H9 (cell line): ENCODE measurements at regions not wholly inside any gene's neighbourhood (a gene's known extent, or its start where the extent isn't known, plus 50 kb on each side); places are given as distances from the start of the nearest gene placed in this dataset.

Experiments used
- DNase-seq: peaks from one replicate; pipeline ENCODE4 v3.0.0-alpha.2; 2017
- H2AFZ ChIP-seq: one replicate; pipeline ENCODE4 v1.6.1; 2013; ENCODE audit warnings: mild to moderate bottlenecking, low read length, control low read depth, moderate library complexity
- H2AK5ac ChIP-seq: 2 replicates; pipeline ENCODE4 v1.6.1; 2013; ENCODE audit warnings: low read length, control low read depth, mixed read lengths; ENCODE audit not compliant: insufficient read length
- H2BK120ac ChIP-seq: one replicate; pipeline ENCODE4 v1.6.1; 2013; ENCODE audit warnings: low read depth, mild to moderate bottlenecking, low read length, control low read depth, inconsistent platforms; ENCODE audit not compliant: poor library complexity, severe bottlenecking
- H2BK12ac ChIP-seq: 2 replicates; pipeline ENCODE4 v1.6.1; 2013; ENCODE audit warnings: low read length, control low read depth, mixed read lengths, low read depth; ENCODE audit not compliant: insufficient read length
- H2BK15ac ChIP-seq: 2 replicates; pipeline ENCODE4 v1.6.1; 2013; ENCODE audit warnings: low read depth, low read length, control low read depth
- H2BK20ac ChIP-seq: one replicate; pipeline ENCODE4 v1.6.1; 2013; ENCODE audit warnings: low read depth, mild to moderate bottlenecking, low read length, control low read depth, inconsistent platforms; ENCODE audit not compliant: poor library complexity, severe bottlenecking
- H2BK5ac ChIP-seq: 2 replicates; pipeline ENCODE4 v1.6.1; 2013; ENCODE audit warnings: low read length, control low read depth, mixed read lengths; ENCODE audit not compliant: insufficient read length
- H3K14ac ChIP-seq: 2 replicates; pipeline ENCODE4 v1.6.1; 2013; ENCODE audit warnings: low read length, control low read depth; ENCODE audit not compliant: insufficient read depth
- H3K18ac ChIP-seq: 2 replicates; pipeline ENCODE4 v1.6.1; 2013; ENCODE audit warnings: low read depth, mild to moderate bottlenecking, mixed read lengths, low read length, control low read depth; ENCODE audit not compliant: insufficient read length
- H3K23ac ChIP-seq: 2 replicates; pipeline ENCODE4 v1.6.1; 2013; ENCODE audit warnings: low read length, control low read depth, mixed read lengths, low read depth; ENCODE audit not compliant: insufficient read length
- H3K23me2 ChIP-seq: 2 replicates; pipeline ENCODE4 v1.6.1; 2013; ENCODE audit warnings: low read depth, mild to moderate bottlenecking, mixed read lengths, low read length, control low read depth; ENCODE audit not compliant: insufficient read length, poor library complexity, severe bottlenecking
- H3K27ac ChIP-seq: 2 replicates; pipeline ENCODE4 v1.5.1; 2013; ENCODE audit warnings: low read length, control low read depth, mixed read lengths, low read depth; ENCODE audit not compliant: insufficient read length
- H3K27me3 ChIP-seq: 2 replicates; pipeline ENCODE4 v1.6.1; 2013; ENCODE audit warnings: low read length, control low read depth, inconsistent platforms; ENCODE audit not compliant: insufficient read depth
- H3K4ac ChIP-seq: 2 replicates; pipeline ENCODE4 v1.6.1; 2013; ENCODE audit warnings: low read depth, mild to moderate bottlenecking, control low read depth, inconsistent platforms, low read length, moderate library complexity
- H3K4me1 ChIP-seq: 2 replicates; pipeline ENCODE4 v1.6.1; 2013; ENCODE audit warnings: low read length, control low read depth, inconsistent platforms; ENCODE audit not compliant: insufficient read depth
- H3K4me2 ChIP-seq: 2 replicates; pipeline ENCODE4 v1.6.1; 2013; ENCODE audit warnings: low read length, control low read depth, mixed read lengths; ENCODE audit not compliant: insufficient read length, insufficient read depth
- H3K56ac ChIP-seq: 2 replicates; pipeline ENCODE4 v1.6.1; 2013; ENCODE audit warnings: low read depth, mild to moderate bottlenecking, mixed read lengths, low read length, control low read depth; ENCODE audit not compliant: insufficient read length
- H3K79me1 ChIP-seq: 2 replicates; pipeline ENCODE4 v1.6.1; 2013; ENCODE audit warnings: low read depth, mild to moderate bottlenecking, moderate library complexity, low read length, control low read depth, inconsistent platforms; ENCODE audit not compliant: insufficient read depth, poor library complexity, severe bottlenecking
- H3K79me2 ChIP-seq: 2 replicates; pipeline ENCODE4 v1.6.1; 2013; ENCODE audit warnings: low read length, control low read depth, inconsistent platforms; ENCODE audit not compliant: insufficient read depth
- H3K9ac ChIP-seq: 2 replicates; pipeline ENCODE4 v1.6.1; 2013; ENCODE audit warnings: low read length, control low read depth, mixed read lengths; ENCODE audit not compliant: insufficient read length; ENCODE audit errors: extremely low read depth
- H3K9me3 ChIP-seq: one replicate; pipeline ENCODE4 v1.6.1; 2013; ENCODE audit warnings: low read depth, low read length, inconsistent platforms; ENCODE audit not compliant: control insufficient read depth
- H3T11ph ChIP-seq: one replicate; pipeline ENCODE4 v1.6.1; 2013; ENCODE audit warnings: mild to moderate bottlenecking, low read length, control low read depth, inconsistent platforms
- H4K20me1 ChIP-seq: one replicate; pipeline ENCODE4 v1.6.1; 2013; ENCODE audit not compliant: control insufficient read depth, insufficient read length, insufficient read depth
- H4K5ac ChIP-seq: 2 replicates; pipeline ENCODE4 v1.6.1; 2013; ENCODE audit warnings: low read depth, mild to moderate bottlenecking, mixed read lengths, low read length, control low read depth; ENCODE audit not compliant: insufficient read length
- H4K8ac ChIP-seq: replicated peaks from 2 replicates; pipeline ENCODE4 v1.6.1; 2013; ENCODE audit warnings: low read length, control low read depth, mixed read lengths, low read depth; ENCODE audit not compliant: insufficient read length
- H4K91ac ChIP-seq: 2 replicates; pipeline ENCODE4 v1.6.1; 2013; ENCODE audit warnings: low read depth, mild to moderate bottlenecking, moderate library complexity, mixed read lengths, low read length, control low read depth; ENCODE audit not compliant: insufficient read length
- H3K27ac Mint-ChIP-seq, 3 experiments: 2 replicates in 2 of 3; 3 replicates in 1 of 3; pipeline ENCODE4 v1.8.0; 2020 to 2021; ENCODE audit warnings: mixed read lengths in 3 of 3, mild to moderate bottlenecking in 1 of 3, moderate library complexity in 1 of 3
- H3K27me3 Mint-ChIP-seq: 2 replicates; pipeline ENCODE4 v1.8.0; 2021; ENCODE audit warnings: low read depth, mild to moderate bottlenecking, moderate library complexity, mixed read lengths
- H3K36me3 Mint-ChIP-seq, 3 experiments: 2 replicates in 2 of 3; 3 replicates in 1 of 3; pipeline ENCODE4 v1.8.0; 2020 to 2021; ENCODE audit warnings: low read depth in 3 of 3, mixed read lengths in 3 of 3; ENCODE audit not compliant: insufficient read depth in 1 of 3
- H3K4me1 Mint-ChIP-seq, 2 experiments: 2 replicates each; pipeline ENCODE4 v1.8.0; 2020; ENCODE audit warnings: mixed read lengths in 2 of 2
- H3K4me3 Mint-ChIP-seq, 2 experiments: 2 replicates in 1 of 2; 3 replicates in 1 of 2; pipeline ENCODE4 v1.8.0; 2020 to 2021; ENCODE audit warnings: mild to moderate bottlenecking in 2 of 2, mixed read lengths in 2 of 2, moderate library complexity in 1 of 2
- H3K9me3 Mint-ChIP-seq, 2 experiments: 2 replicates in 1 of 2; 3 replicates in 1 of 2; pipeline ENCODE4 v1.8.0; 2020; ENCODE audit warnings: mild to moderate bottlenecking in 2 of 2, mixed read lengths in 2 of 2, moderate library complexity in 1 of 2
- CTCF ChIP-seq: fragments of 200-600 bp; sonication (generic); conservative IDR thresholded peaks from 3 replicates; pipeline ENCODE4 v1.8.0; 2021; ENCODE audit warnings: antibody characterized with exemption, mild to moderate bottlenecking
- WGBS: extraction: QIAGEN DNeasy Blood & Tissue Kit; methylation state at CpG from one replicate; pipeline ENCODE4 v1.1.7; 2013; ENCODE audit warnings: missing lambda C conversion rate, low lambda C conversion rate, mixed read lengths; ENCODE audit not compliant: insufficient read length; ENCODE audit errors: extremely low coverage; 5-methylcytosine and 5-hydroxymethylcytosine counted together

- WGBS, result no CpG with 5 or more reads among the region's 6 CpGs
- Histone ChIP-seq H3K27ac (no peak overlapping the region), H4K8ac (no peak overlapping the region), H4K91ac (no peak overlapping the region), H4K20me1 (no peaks in the 10 kb centered on the region), H3K23ac (no peak overlapping the region), H2BK20ac (no peak overlapping the region), H2AK5ac (no peak overlapping the region), H3K14ac (no peak overlapping the region), H3K4ac (no peak overlapping the region), H2BK120ac (no peak overlapping the region), H3K27me3 (no peaks in the 10 kb centered on the region; the same call in 1 of the 2 replicates), H3K23me2 (no peaks in the 10 kb centered on the region), H4K5ac (no peak overlapping the region), H3K56ac (no peak overlapping the region), H3K4me1 (peaks cover 3% of the 10 kb centered on the region; the same call in 1 of the 2 replicates), H3K4me2 (no peak overlapping the region), H2BK15ac (no peak overlapping the region), H3K9me3 (no peaks in the 10 kb centered on the region), H3K18ac (no peak overlapping the region), H3K9ac (no peak overlapping the region), H3T11ph (no peak overlapping the region), H2BK5ac (no peak overlapping the region), H3K79me1 (no peaks in the 10 kb centered on the region), H2BK12ac (no peak overlapping the region), H3K79me2 (no peaks in the 10 kb centered on the region), H2AFZ (no peak overlapping the region)
- H3K36me3 Mint-ChIP-seq, result peaks cover 14 to 39% (median 22%) of the 10 kb centered on the region in 3 experiments
- H3K4me1 Mint-ChIP-seq, result peaks cover 30 to 39% of the 10 kb centered on the region in 2 experiments
- no peak for TF ChIP-seq CTCF
- peaks cover 40% of the 10 kb centered on the region in 2 experiments for H3K9me3 Mint-ChIP-seq
- no peak for DNase-seq
- H3K27ac Mint-ChIP-seq, result no peak overlapping the region
- peaks cover 2% of the 10 kb centered on the region for H3K27me3 Mint-ChIP-seq
- H3K4me3 Mint-ChIP-seq, result no peak overlapping the region
Observed at GRCh38 chr12:131316388-131316787, 362.7 kb downstream of the ADGRD1 start.
